Kidney (tissue), 13 donors: ENCODE measurements at regions not wholly inside any gene's neighbourhood (a gene's known extent, or its start where the extent isn't known, plus 50 kb on each side); places are given as distances from the start of the nearest gene placed in this dataset.

Experiments
- DNase-seq, 5 donors: peaks; one replicate each; pipeline ENCODE4 v3.0.0-alpha.2; 2013 to 2020
- FAIRE-seq: peaks from 2 replicates; lab custom pipeline; 2012; peaks lifted over from hg19 to GRCh38; lab: Jason Lieb, UNC
- H3K27ac ChIP-seq, 2 donors: one replicate each; pipeline ENCODE4 v1.7.0; 2013; ENCODE audit warnings: low read depth in 2 of 2, low read length in 2 of 2, inconsistent platforms in 1 of 2
- H3K27me3 ChIP-seq: one replicate; pipeline ENCODE4 v1.7.1; 2013; ENCODE audit warnings: low read length, inconsistent platforms; ENCODE audit not compliant: control insufficient read depth, insufficient read depth
- H3K36me3 ChIP-seq, 3 donors: one replicate each; pipeline versions ENCODE4 v1.7.0 to v1.7.1; 2013; ENCODE audit warnings: low read length in 3 of 3, control low read depth in 1 of 3, inconsistent platforms in 1 of 3; ENCODE audit not compliant: insufficient read depth in 3 of 3, control insufficient read depth in 2 of 3
- H3K4me1 ChIP-seq, 3 donors: one replicate each; pipeline versions ENCODE4 v1.7.0 to v1.7.1; 2013; ENCODE audit warnings: low read length in 3 of 3, inconsistent platforms in 1 of 3, low read depth in 1 of 3; ENCODE audit not compliant: control insufficient read depth in 2 of 3, insufficient read depth in 2 of 3
- H3K4me3 ChIP-seq, 3 donors: one replicate each; pipeline versions ENCODE4 v1.7.0 to v1.8.1; 2013; ENCODE audit warnings: low read length in 3 of 3, control low read depth in 1 of 3, inconsistent platforms in 1 of 3
- H3K9ac ChIP-seq, 3 donors: one replicate each; pipeline versions ENCODE4 v1.7.0 to v1.7.1; 2013; ENCODE audit warnings: low read length in 3 of 3, control low read depth in 1 of 3, inconsistent platforms in 1 of 3
- H3K9me3 ChIP-seq, 3 donors: one replicate each; pipeline versions ENCODE4 v1.7.0 to v1.7.1; 2013; ENCODE audit warnings: low read length in 3 of 3, control low read depth in 1 of 3, inconsistent platforms in 1 of 3; ENCODE audit not compliant: control insufficient read depth in 2 of 3, insufficient read depth in 1 of 3
- intact Hi-C: fragments of 100-400 bp; cut with DNase I; formaldehyde crosslinking; loops from one replicate; pipeline ENCODE4 v1.11.1; 2022
- TF ChIP-seq, protein P1 (sequence below): IDR thresholded peaks from 3 replicates; pipeline ENCODE4 v1.5.1; 2012; ENCODE audit warnings: mild to moderate bottlenecking, moderate library complexity, borderline replicate concordance; ENCODE audit not compliant: insufficient read depth; ENCODE audit errors: extremely low read depth
- donor health status: control.
- donor health status: control.
- donor health status: control.
- donor health status: control.
- donor health status: control.
- donor health status: DM: yes; HTN: yes; CAD: no.
- donor health status: Normal renal cell carcinoma (clear cell type).

DNA sequence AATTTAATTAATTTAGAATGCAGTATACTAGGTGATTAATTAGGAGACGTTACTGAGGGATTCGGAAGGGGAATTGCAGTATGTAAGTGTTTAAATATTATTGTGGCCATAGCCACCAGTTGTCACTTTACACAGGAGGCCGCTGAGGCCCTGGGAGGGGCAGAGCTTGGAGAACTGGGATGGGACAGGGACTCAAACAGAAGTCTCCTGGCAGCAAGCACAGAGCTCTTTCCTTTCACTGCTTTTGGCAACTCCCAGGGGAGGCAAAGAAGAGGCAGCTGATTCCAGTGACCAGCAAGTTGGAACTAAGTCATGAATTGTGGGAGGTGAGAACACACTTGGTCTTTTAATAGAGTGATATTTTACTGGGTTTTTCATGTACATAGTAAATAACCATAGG lies 248.6 kb downstream of the RPLP1 start:
- H3K27me3 ChIP-seq, result no peaks in the 10 kb centered on the region
- DNase-seq (no peak), FAIRE-seq (no peak)
- no peak overlapping the region for H3K4me3 ChIP-seq
- intact Hi-C loops, result no loop called here
- TF ChIP-seq, protein P1, sequence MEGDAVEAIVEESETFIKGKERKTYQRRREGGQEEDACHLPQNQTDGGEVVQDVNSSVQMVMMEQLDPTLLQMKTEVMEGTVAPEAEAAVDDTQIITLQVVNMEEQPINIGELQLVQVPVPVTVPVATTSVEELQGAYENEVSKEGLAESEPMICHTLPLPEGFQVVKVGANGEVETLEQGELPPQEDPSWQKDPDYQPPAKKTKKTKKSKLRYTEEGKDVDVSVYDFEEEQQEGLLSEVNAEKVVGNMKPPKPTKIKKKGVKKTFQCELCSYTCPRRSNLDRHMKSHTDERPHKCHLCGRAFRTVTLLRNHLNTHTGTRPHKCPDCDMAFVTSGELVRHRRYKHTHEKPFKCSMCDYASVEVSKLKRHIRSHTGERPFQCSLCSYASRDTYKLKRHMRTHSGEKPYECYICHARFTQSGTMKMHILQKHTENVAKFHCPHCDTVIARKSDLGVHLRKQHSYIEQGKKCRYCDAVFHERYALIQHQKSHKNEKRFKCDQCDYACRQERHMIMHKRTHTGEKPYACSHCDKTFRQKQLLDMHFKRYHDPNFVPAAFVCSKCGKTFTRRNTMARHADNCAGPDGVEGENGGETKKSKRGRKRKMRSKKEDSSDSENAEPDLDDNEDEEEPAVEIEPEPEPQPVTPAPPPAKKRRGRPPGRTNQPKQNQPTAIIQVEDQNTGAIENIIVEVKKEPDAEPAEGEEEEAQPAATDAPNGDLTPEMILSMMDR, result no peak
- no peak overlapping the region for H3K9ac ChIP-seq
- H3K36me3 ChIP-seq, result no peaks in the 10 kb centered on the region
- peaks cover 0 to 22% (median 11%) of the 10 kb centered on the region in 3 donors for H3K4me1 ChIP-seq
- no peaks in the 10 kb centered on the region for H3K9me3 ChIP-seq
- H3K27ac ChIP-seq, result no peak overlapping the region

DNA sequence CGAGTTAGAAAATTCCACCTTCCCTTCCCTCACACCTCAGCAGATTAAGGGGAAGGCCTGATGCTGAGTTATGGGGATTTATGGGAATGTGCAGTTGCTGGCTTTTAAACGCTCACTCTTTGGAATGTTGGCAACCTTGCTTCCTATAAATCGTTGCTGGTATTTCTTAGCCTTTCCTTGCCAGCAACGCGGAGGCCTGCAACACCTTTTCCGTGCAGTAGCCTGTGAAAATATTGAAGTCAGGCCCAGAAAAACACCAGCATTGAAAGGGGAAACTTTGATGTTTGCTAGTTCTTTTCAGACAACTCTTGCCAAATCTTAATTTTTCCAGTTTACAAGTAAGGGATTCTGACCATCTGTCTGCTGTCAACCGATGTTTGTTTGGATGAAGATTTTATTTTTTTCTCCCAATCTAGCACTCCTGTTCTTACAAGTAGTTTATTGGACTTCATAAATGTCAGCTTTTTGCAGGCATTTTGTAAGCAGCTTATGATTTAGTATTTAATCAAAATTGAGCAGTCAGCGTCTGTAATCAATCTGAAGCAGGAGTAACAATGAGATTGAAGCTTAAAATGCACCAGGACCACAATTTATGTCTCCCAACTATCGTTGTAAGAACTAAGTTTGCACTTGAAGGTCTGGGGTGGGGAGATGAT lies 251.0 kb downstream of the RPLP1 start:
- FAIRE-seq, result no peak
- intact Hi-C loops, result no loop called here
- H3K36me3 ChIP-seq, result no peaks in the 10 kb centered on the region
- no peak overlapping the region for H3K9ac ChIP-seq
- no peaks in the 10 kb centered on the region for H3K27me3 ChIP-seq
- H3K4me3 ChIP-seq, result no peak overlapping the region
- H3K9me3 ChIP-seq, result no peaks in the 10 kb centered on the region
- peak in 3 of 5 donors; percentile 26 to 87 (median 58) for DNase-seq
- TF ChIP-seq, protein P1, result no peak
- no peak overlapping the region for H3K27ac ChIP-seq
- H3K4me1 ChIP-seq, result peaks cover 0 to 22% (median 11%) of the 10 kb centered on the region in 3 donors

DNA sequence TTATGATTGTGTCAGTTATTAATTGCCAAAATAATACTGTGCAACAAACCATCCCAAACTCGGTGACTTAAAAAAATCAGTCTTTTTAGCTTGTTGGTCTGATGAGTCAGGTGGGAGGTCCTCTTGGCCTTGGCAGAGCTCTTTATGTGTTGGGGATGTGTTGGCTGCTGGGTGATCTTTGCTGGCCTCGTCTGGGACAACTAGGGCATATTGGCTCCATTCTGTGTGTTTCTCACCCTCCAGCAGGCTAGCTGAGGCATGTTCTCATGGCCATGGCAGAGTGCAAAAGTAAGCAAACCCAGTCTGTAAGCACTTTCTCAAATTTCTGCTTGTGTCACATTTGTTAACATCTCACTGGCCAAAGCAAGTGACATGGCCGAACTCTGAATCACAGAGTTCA lies 251.6 kb downstream of the RPLP1 start:
- H3K9me3 ChIP-seq, result no peaks in the 10 kb centered on the region
- DNase-seq (no peak), FAIRE-seq (no peak)
- no peaks in the 10 kb centered on the region for H3K36me3 ChIP-seq
- H3K4me1 ChIP-seq, result peaks cover 0 to 22% (median 11%) of the 10 kb centered on the region in 3 donors
- H3K9ac ChIP-seq, result no peak overlapping the region
- H3K27ac ChIP-seq, result no peak overlapping the region
- TF ChIP-seq, protein P1, result no peak
- intact Hi-C loops, result no loop called here
- no peaks in the 10 kb centered on the region for H3K27me3 ChIP-seq
- no peak overlapping the region for H3K4me3 ChIP-seq

DNA sequence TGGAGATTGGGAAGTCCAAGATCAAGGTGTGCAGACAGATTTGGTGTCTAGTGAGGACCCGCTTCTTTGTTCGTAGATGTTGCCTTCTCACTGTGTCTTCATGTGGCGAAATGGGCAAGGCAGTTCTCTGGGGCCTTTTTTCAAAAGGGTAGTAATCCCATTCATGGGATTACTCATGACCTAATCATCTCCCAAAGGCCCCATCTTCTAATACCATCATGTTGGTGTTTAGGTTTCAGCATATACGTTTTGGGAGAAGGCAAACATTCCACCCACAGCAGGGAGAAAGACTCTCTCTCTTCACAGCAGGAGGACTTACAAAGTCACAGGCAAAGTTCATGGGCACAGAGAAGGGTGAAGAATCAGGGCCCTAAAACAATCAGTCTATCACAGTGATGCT lies 252.1 kb downstream of the RPLP1 start:
- Histone ChIP-seq H3K27ac (no peak overlapping the region), H3K27me3 (no peaks in the 10 kb centered on the region), H3K4me1 (peaks cover 0 to 22% (median 11%) of the 10 kb centered on the region in 3 donors), H3K9me3 (no peaks in the 10 kb centered on the region), H3K4me3 (no peak overlapping the region), H3K36me3 (no peaks in the 10 kb centered on the region), H3K9ac (no peak overlapping the region)
- no peak for FAIRE-seq
- TF ChIP-seq, protein P1, result no peak
- no peak for DNase-seq
- intact Hi-C loops, result no loop called here
